ENCODE measurements at regions not wholly inside any gene's neighbourhood (a gene's known extent, or its start where the extent isn't known, plus 50 kb on each side); places are given as distances from the start of the nearest gene placed in this dataset.

GRCh38 chr19:30648866-30649862 is 277.0 kb downstream of the ZNF536 start:
- no peak for DNase-seq

GRCh38 chr19:30647891-30648720 is 275.9 kb downstream of the ZNF536 start:
- no peak for DNase-seq

GRCh38 chr19:30646806-30647205 is 274.6 kb downstream of the ZNF536 start:
- DNase-seq: no peak

GRCh38 chr19:30645946-30646577 is 273.9 kb downstream of the ZNF536 start:
- DNase-seq: no peak

- no peak for DNase-seq
These were observed 268.2 kb downstream of the ZNF536 start for GRCh38 chr19:30640252-30640965.

- no peak for DNase-seq
These were observed 266.7 kb downstream of the ZNF536 start for GRCh38 chr19:30638889-30639288.

- DNase-seq: no peak
These were observed 265.7 kb downstream of the ZNF536 start for GRCh38 chr19:30637926-30638325.

- DNase-seq: no peak
These were observed 263.1 kb downstream of the ZNF536 start for GRCh38 chr19:30634996-30635975.

- DNase-seq: no peak
These were observed 262.1 kb downstream of the ZNF536 start for GRCh38 chr19:30634131-30634830.

- DNase-seq: no peak
These were observed 258.8 kb downstream of the ZNF536 start for GRCh38 chr19:30631033-30631370.

- DNase-seq: no peak
These were observed 258.3 kb downstream of the ZNF536 start for GRCh38 chr19:30630289-30631032.

- no peak for DNase-seq
These were observed 256.9 kb downstream of the ZNF536 start for GRCh38 chr19:30629086-30629485.

GRCh38 chr19:30626626-30626966 is 254.4 kb downstream of the ZNF536 start:
- no peak for DNase-seq

- DNase-seq: no peak
These were observed 253.9 kb downstream of the ZNF536 start for GRCh38 chr19:30625947-30626625.

GRCh38 chr19:30622276-30622675 is 250.1 kb downstream of the ZNF536 start:
- DNase-seq: no peak

- no peak for DNase-seq
These were observed 249.2 kb downstream of the ZNF536 start for GRCh38 chr19:30621326-30621920.

GRCh38 chr19:30620354-30620753 is 248.2 kb downstream of the ZNF536 start:
- DNase-seq: no peak

GRCh38 chr19:30609656-30610270 is 237.6 kb downstream of the ZNF536 start:
- no peak for DNase-seq

GRCh38 chr19:30608471-30608870 is 236.3 kb downstream of the ZNF536 start:
- no peak for DNase-seq

All from DMS53 (cell line).